ENCODE measurements at regions not wholly inside any gene's neighbourhood (a gene's known extent, or its start where the extent isn't known, plus 50 kb on each side); places are given as distances from the start of the nearest gene placed in this dataset.

DNA sequence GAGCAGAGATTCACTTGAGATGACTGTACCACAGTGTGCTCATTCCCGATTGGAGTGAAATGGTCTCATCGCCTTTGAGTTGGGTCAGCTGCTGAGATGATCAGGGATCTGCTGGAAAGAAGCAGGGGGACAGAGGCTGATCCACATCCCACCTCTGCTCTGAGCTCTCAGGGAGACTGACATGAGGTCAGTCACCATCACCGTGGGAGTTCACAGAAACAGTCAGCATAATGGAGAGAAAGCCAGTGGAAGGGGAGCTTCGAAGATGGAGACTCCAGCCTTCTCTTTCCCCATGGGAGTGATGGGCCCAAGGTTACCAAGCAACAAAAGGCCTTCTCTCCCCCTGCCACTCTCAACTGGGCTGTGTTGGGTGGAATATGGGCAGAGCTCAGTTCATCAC, 276.4 kb downstream of the CDK5RAP2 start:
- H2BK20ac ChIP-seq (ENCODE audit: low read depth, low read length, poor library complexity, severe bottlenecking) = no peak overlapping the region
- H4K91ac ChIP-seq (ENCODE audit: insufficient read length, low read depth, low read length) = no peak overlapping the region
- H2AK5ac ChIP-seq (ENCODE audit: insufficient read length, low read length) = no peak overlapping the region
- no peaks in the 10 kb centered on the region for H3K27me3 ChIP-seq (ENCODE audit: insufficient read depth, low read length)
- no peak overlapping the region for H3K9ac ChIP-seq (ENCODE audit: extremely low read depth, insufficient read length, low read length)
- no peak for DNase-seq
- no peak overlapping the region for H3K27ac ChIP-seq (ENCODE audit: insufficient read length, low read depth, low read length)
- H3K4me1 ChIP-seq (ENCODE audit: insufficient read depth, low read length) = peaks cover 5% of the 10 kb centered on the region; the same call in 1 of the 2 replicates
- no peak overlapping the region for H2BK120ac ChIP-seq (ENCODE audit: low read depth, low read length, poor library complexity, severe bottlenecking)
- H3K56ac ChIP-seq (ENCODE audit: insufficient read length, low read depth, low read length) = no peak overlapping the region
- no peaks in the 10 kb centered on the region for H3K79me2 ChIP-seq (ENCODE audit: insufficient read depth, low read length)
- no peak overlapping the region for H4K8ac ChIP-seq (replicated peaks; ENCODE audit: insufficient read length, low read depth, low read length)
- Mint-ChIP-seq H3K27ac (no peak overlapping the region), H3K36me3 (ENCODE audit: insufficient read depth in 1 of 3, low read depth in 3 of 3) (no peaks in the 10 kb centered on the region; a peak in 1 of 7 replicates), H3K4me1 (peaks cover 12% of the 10 kb centered on the region in 2 experiments), H3K4me3 (no peak overlapping the region), H3K27me3 (ENCODE audit: low read depth) (peaks cover 3% of the 10 kb centered on the region), H3K9me3 (peaks cover 3 to 4% of the 10 kb centered on the region in 2 experiments; a peak in 1 of 5 replicates)
- no peak overlapping the region for H3K23ac ChIP-seq (ENCODE audit: insufficient read length, low read depth, low read length)
- no peak overlapping the region for H3T11ph ChIP-seq (ENCODE audit: low read length)
- 0 out of 2 replicates have a peak overlapping the region, but pooled peaks have one; percentile 24 for H2BK15ac ChIP-seq (ENCODE audit: low read depth, low read length)
- no peak overlapping the region for H3K14ac ChIP-seq (ENCODE audit: insufficient read depth, low read length)
- H2BK5ac ChIP-seq (ENCODE audit: insufficient read length, low read length) = no peak overlapping the region
- H3K4me2 ChIP-seq (ENCODE audit: insufficient read depth, insufficient read length, low read length) = no peak overlapping the region
- TF ChIP-seq, protein P1, sequence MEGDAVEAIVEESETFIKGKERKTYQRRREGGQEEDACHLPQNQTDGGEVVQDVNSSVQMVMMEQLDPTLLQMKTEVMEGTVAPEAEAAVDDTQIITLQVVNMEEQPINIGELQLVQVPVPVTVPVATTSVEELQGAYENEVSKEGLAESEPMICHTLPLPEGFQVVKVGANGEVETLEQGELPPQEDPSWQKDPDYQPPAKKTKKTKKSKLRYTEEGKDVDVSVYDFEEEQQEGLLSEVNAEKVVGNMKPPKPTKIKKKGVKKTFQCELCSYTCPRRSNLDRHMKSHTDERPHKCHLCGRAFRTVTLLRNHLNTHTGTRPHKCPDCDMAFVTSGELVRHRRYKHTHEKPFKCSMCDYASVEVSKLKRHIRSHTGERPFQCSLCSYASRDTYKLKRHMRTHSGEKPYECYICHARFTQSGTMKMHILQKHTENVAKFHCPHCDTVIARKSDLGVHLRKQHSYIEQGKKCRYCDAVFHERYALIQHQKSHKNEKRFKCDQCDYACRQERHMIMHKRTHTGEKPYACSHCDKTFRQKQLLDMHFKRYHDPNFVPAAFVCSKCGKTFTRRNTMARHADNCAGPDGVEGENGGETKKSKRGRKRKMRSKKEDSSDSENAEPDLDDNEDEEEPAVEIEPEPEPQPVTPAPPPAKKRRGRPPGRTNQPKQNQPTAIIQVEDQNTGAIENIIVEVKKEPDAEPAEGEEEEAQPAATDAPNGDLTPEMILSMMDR (conservative IDR thresholded peaks at IDR 0.05) = no peak
- H2AFZ ChIP-seq (ENCODE audit: low read length) = no peak overlapping the region
- H3K9me3 ChIP-seq (ENCODE audit: control insufficient read depth, low read depth, low read length) = no peaks in the 10 kb centered on the region
- no peak overlapping the region for H3K18ac ChIP-seq (ENCODE audit: insufficient read length, low read depth, low read length)
- H4K5ac ChIP-seq (ENCODE audit: insufficient read length, low read depth, low read length) = no peak overlapping the region
- no CpG with 5 or more reads among the region's 4 CpGs for WGBS (ENCODE audit: extremely low coverage, insufficient read length, low lambda C conversion rate)
- H2BK12ac ChIP-seq (ENCODE audit: insufficient read length, low read depth, low read length) = no peak overlapping the region
- H3K4ac ChIP-seq (ENCODE audit: low read depth, low read length) = no peak overlapping the region
- H4K20me1 ChIP-seq (ENCODE audit: control insufficient read depth, insufficient read depth, insufficient read length) = no peaks in the 10 kb centered on the region
- no peaks in the 10 kb centered on the region for H3K23me2 ChIP-seq (ENCODE audit: insufficient read length, low read depth, low read length, poor library complexity, severe bottlenecking)
- H3K79me1 ChIP-seq (ENCODE audit: insufficient read depth, low read depth, low read length, poor library complexity, severe bottlenecking) = no peaks in the 10 kb centered on the region

Measured in H9 (cell line).